Effector CD4-positive, alpha-beta T cell (primary cell): ENCODE measurements at regions not wholly inside any gene's neighbourhood (a gene's known extent, or its start where the extent isn't known, plus 50 kb on each side); places are given as distances from the start of the nearest gene placed in this dataset.

Experiments
- DNase-seq: peaks from one replicate; pipeline ENCODE4 v3.0.0-alpha.2; 2020

- DNase-seq, result no peak
Measured at GRCh38 chr22:27192135-27192829, 534.9 kb downstream of the MIAT start.

GRCh38 chr22:27193215-27193614 is 535.8 kb downstream of the MIAT start:
- DNase-seq, result no peak

GRCh38 chr22:27193636-27194035 is 536.2 kb downstream of the MIAT start:
- DNase-seq, result no peak

GRCh38 chr22:27194096-27194748 is 536.8 kb downstream of the MIAT start:
- no peak for DNase-seq

GRCh38 chr22:27195094-27195493 is 537.7 kb downstream of the MIAT start:
- DNase-seq, result no peak

- DNase-seq, result no peak
Measured at GRCh38 chr22:27195494-27195893, 538.1 kb downstream of the MIAT start.

- DNase-seq, result no peak
Measured at GRCh38 chr22:27196606-27197005, 539.2 kb downstream of the MIAT start.

GRCh38 chr22:27197052-27197451 is 539.7 kb downstream of the MIAT start:
- DNase-seq, result no peak

- DNase-seq, result no peak
Measured at GRCh38 chr22:27197618-27198017, 540.2 kb downstream of the MIAT start.

GRCh38 chr22:27198518-27199035 is 541.2 kb downstream of the MIAT start:
- DNase-seq, result no peak

- no peak for DNase-seq
Measured at GRCh38 chr22:27199354-27199753, 542.0 kb downstream of the MIAT start.

- no peak for DNase-seq
Measured at GRCh38 chr22:27201276-27201675, 543.9 kb downstream of the MIAT start.

GRCh38 chr22:27201741-27202140 is 544.4 kb downstream of the MIAT start:
- DNase-seq, result no peak

- no peak for DNase-seq
Measured at GRCh38 chr22:27203276-27203660, 545.9 kb downstream of the MIAT start.

GRCh38 chr22:27204280-27204679 is 546.9 kb downstream of the MIAT start:
- DNase-seq, result no peak

- DNase-seq, result no peak
Measured at GRCh38 chr22:27204817-27205216, 547.4 kb downstream of the MIAT start.

GRCh38 chr22:27205492-27206373 is 548.3 kb downstream of the MIAT start:
- no peak for DNase-seq

- no peak for DNase-seq
Measured at GRCh38 chr22:27206374-27207133, 549.2 kb downstream of the MIAT start.

- DNase-seq, result no peak
Measured at GRCh38 chr22:27207266-27207665, 549.9 kb downstream of the MIAT start.

- DNase-seq, result no peak
Measured at GRCh38 chr22:27207907-27208306, 550.5 kb downstream of the MIAT start.

GRCh38 chr22:27210111-27210730 is 552.8 kb downstream of the MIAT start:
- no peak for DNase-seq

GRCh38 chr22:27212102-27212501 is 554.7 kb downstream of the MIAT start:
- no peak for DNase-seq
